H1 (cell line): ENCODE measurements at regions not wholly inside any gene's neighbourhood (a gene's known extent, or its start where the extent isn't known, plus 50 kb on each side); places are given as distances from the start of the nearest gene placed in this dataset.

ENCODE experiments used
- CTCF ChIA-PET: fragments of 300-600 bp; sonication (Branson Sonifier 250); formaldehyde crosslinking; loops from one replicate; lab custom pipeline; 2021; ENCODE audit not compliant: partially characterized antibody; lab: Charles Lee
- POLR2A ChIA-PET: fragments of 300-600 bp; sonication (Branson Sonifier 250); formaldehyde crosslinking; loops from one replicate; lab custom pipeline; 2021; ENCODE audit warnings: inconsistent platforms; ENCODE audit not compliant: partially characterized antibody; lab: Charles Lee
- DNase-seq, 2 experiments: peaks; one replicate each; pipeline versions ENCODE4 v3.0.0 to v3.0.0-alpha.2; 2010 to 2022; ENCODE audit warnings: low spot score in 2 of 2, low read depth in 1 of 2, mixed read lengths in 1 of 2
- FAIRE-seq: peaks from 2 replicates; lab custom pipeline; 2011; peaks lifted over from hg19 to GRCh38; lab: Jason Lieb, UNC
- H2AFZ ChIP-seq: 2 replicates; pipeline ENCODE4 v1.8.1; 2012; ENCODE audit warnings: low read length, inconsistent platforms
- H2AK5ac ChIP-seq: 2 replicates; pipeline ENCODE4 v1.6.1; 2013; ENCODE audit warnings: low read depth, low read length
- H2BK120ac ChIP-seq: replicated peaks from 2 replicates; pipeline ENCODE3; 2013; ENCODE audit warnings: low read depth, low read length, inconsistent platforms
- H2BK12ac ChIP-seq: 2 replicates; pipeline ENCODE4 v1.6.1; 2013; ENCODE audit warnings: low read depth, low read length
- H2BK15ac ChIP-seq: 2 replicates; pipeline ENCODE4 v1.6.1; 2013; ENCODE audit warnings: low read length
- H2BK20ac ChIP-seq: 2 replicates; pipeline ENCODE4 v1.6.1; 2013; ENCODE audit warnings: low read length
- H2BK5ac ChIP-seq: 2 replicates; pipeline ENCODE4 v1.6.1; 2013; ENCODE audit warnings: low read depth, low read length
- H3K14ac ChIP-seq: 2 replicates; pipeline ENCODE4 v1.6.1; 2013; ENCODE audit warnings: inconsistent platforms; ENCODE audit not compliant: insufficient read length
- H3K18ac ChIP-seq: 2 replicates; pipeline ENCODE4 v1.6.1; 2013; ENCODE audit warnings: low read length; ENCODE audit errors: extremely low read depth
- H3K23ac ChIP-seq: 2 replicates; pipeline ENCODE4 v1.6.1; 2013; ENCODE audit warnings: inconsistent platforms; ENCODE audit not compliant: insufficient read length
- H3K23me2 ChIP-seq: 2 replicates; pipeline ENCODE4 v1.6.1; 2013; ENCODE audit warnings: low read depth, low read length
- H3K27ac ChIP-seq: 2 replicates; pipeline ENCODE4 v1.6.1; 2011; ENCODE audit warnings: low read depth, low read length, inconsistent platforms
- H3K27me3 ChIP-seq, 4 experiments: replicated peaks in 1 of 4; 1 replicate in 1 of 4; 2 replicates in 3 of 4; pipeline versions ENCODE4 v1.6.1 to v1.8.1; 2011 to 2013; ENCODE audit warnings: low read length in 3 of 4, mild to moderate bottlenecking in 3 of 4, inconsistent platforms in 2 of 4, mixed read lengths in 2 of 4, moderate library complexity in 1 of 4; ENCODE audit not compliant: control insufficient read depth in 3 of 4, insufficient read depth in 3 of 4; ENCODE audit errors: extremely low read depth in 1 of 4
- H3K36me3 ChIP-seq, 4 experiments: 2 replicates each; pipeline versions ENCODE4 v1.6.1 to v1.8.1; 2011 to 2013; ENCODE audit warnings: mild to moderate bottlenecking in 4 of 4, low read length in 3 of 4, moderate library complexity in 2 of 4, control low read depth in 1 of 4, inconsistent platforms in 1 of 4; ENCODE audit not compliant: insufficient read depth in 4 of 4, control insufficient read depth in 2 of 4
- H3K4ac ChIP-seq: replicated peaks from 2 replicates; pipeline ENCODE3; 2013; ENCODE audit warnings: low read length, low read depth, mixed read lengths, inconsistent platforms; ENCODE audit not compliant: insufficient read length
- H3K4me1 ChIP-seq, 4 experiments: replicated peaks in 1 of 4; 1 replicate in 1 of 4; 2 replicates in 3 of 4; pipeline versions ENCODE4 v1.6.1 to v1.8.1; 2011 to 2013; ENCODE audit warnings: low read length in 3 of 4, inconsistent platforms in 2 of 4, mixed read lengths in 1 of 4; ENCODE audit not compliant: insufficient read depth in 4 of 4, control insufficient read depth in 3 of 4
- H3K4me2 ChIP-seq, 2 experiments: 2 replicates each; pipeline versions ENCODE4 v1.6.1 to v1.8.1; 2011 to 2013; ENCODE audit warnings: low read depth in 2 of 2, low read length in 2 of 2, control low read depth in 1 of 2, inconsistent platforms in 1 of 2, mild to moderate bottlenecking in 1 of 2; ENCODE audit not compliant: insufficient read depth in 1 of 2
- H3K4me3 ChIP-seq, 4 experiments: fragments of 200-600, 300-600 bp in 1 of 4; sonication (generic), shearing (Covaris generic), sonication (Bioruptor Twin) in 1 of 4; 2 replicates each; pipeline versions ENCODE4 v1.5.1 to v1.8.1; 2011 to 2016; ENCODE audit warnings: low read length in 4 of 4, low read depth in 3 of 4, control low read depth in 2 of 4, inconsistent platforms in 2 of 4, mild to moderate bottlenecking in 2 of 4, mixed read lengths in 1 of 4, moderate library complexity in 1 of 4; ENCODE audit not compliant: insufficient read depth in 2 of 4; ENCODE audit errors: extremely low read depth in 1 of 4
- H3K56ac ChIP-seq: replicated peaks from 2 replicates; pipeline ENCODE3; 2013; ENCODE audit warnings: low read depth, mild to moderate bottlenecking, mixed read lengths, low read length, inconsistent platforms; ENCODE audit not compliant: insufficient read length
- H3K79me1 ChIP-seq: 2 replicates; pipeline ENCODE4 v1.6.1; 2013; ENCODE audit warnings: low read depth, low read length, control low read depth
- H3K79me2 ChIP-seq, 2 experiments: 2 replicates each; pipeline versions ENCODE4 v1.6.1 to v1.8.1; 2012 to 2013; ENCODE audit warnings: low read length in 2 of 2, mild to moderate bottlenecking in 2 of 2, inconsistent platforms in 1 of 2; ENCODE audit not compliant: insufficient read depth in 2 of 2, control insufficient read depth in 1 of 2
- H3K9ac ChIP-seq, 4 experiments: replicated peaks in 1 of 4; 1 replicate in 1 of 4; 2 replicates in 3 of 4; pipeline versions ENCODE4 v1.6.1 to v1.8.1; 2011 to 2013; ENCODE audit warnings: low read depth in 3 of 4, low read length in 3 of 4, control low read depth in 2 of 4, mild to moderate bottlenecking in 2 of 4, moderate library complexity in 2 of 4, inconsistent platforms in 1 of 4; ENCODE audit errors: extremely low read depth in 1 of 4
- H3K9me3 ChIP-seq, 2 experiments: 2 replicates each; pipeline versions ENCODE4 v1.6.1 to v1.8.1; 2012 to 2013; ENCODE audit warnings: mild to moderate bottlenecking in 2 of 2, moderate library complexity in 2 of 2, control low read depth in 1 of 2, inconsistent platforms in 1 of 2, low read depth in 1 of 2, low read length in 1 of 2, mixed read lengths in 1 of 2; ENCODE audit not compliant: insufficient read depth in 2 of 2
- H4K20me1 ChIP-seq, 2 experiments: replicated peaks in 1 of 2; 2 replicates each; pipeline versions ENCODE3 to v1.8.1; 2011 to 2013; ENCODE audit warnings: inconsistent platforms in 2 of 2, low read length in 2 of 2, mild to moderate bottlenecking in 1 of 2; ENCODE audit not compliant: insufficient read depth in 2 of 2, control insufficient read depth in 1 of 2
- H4K5ac ChIP-seq: 2 replicates; pipeline ENCODE4 v1.6.1; 2013; ENCODE audit warnings: low read length, low read depth, mixed read lengths, inconsistent platforms; ENCODE audit not compliant: insufficient read length
- H4K8ac ChIP-seq: 2 replicates; pipeline ENCODE4 v1.8.0; 2013; ENCODE audit warnings: mild to moderate bottlenecking, moderate library complexity, low read length, inconsistent platforms; ENCODE audit not compliant: insufficient read depth; ENCODE audit errors: extremely low read depth
- H4K91ac ChIP-seq: replicated peaks from 2 replicates; pipeline ENCODE3; 2013; ENCODE audit warnings: low read length, mixed read lengths, inconsistent platforms; ENCODE audit not compliant: insufficient read length
- CTBP2 ChIP-seq: IDR thresholded peaks from 2 replicates; pipeline ENCODE4 v1.7.0; 2011; ENCODE audit warnings: borderline replicate concordance, mild to moderate bottlenecking, moderate library complexity, mixed read lengths, low read length; ENCODE audit not compliant: insufficient read depth, insufficient read length
- FOSL1 ChIP-seq: IDR thresholded peaks from 2 replicates; pipeline ENCODE4 v1.6.1; 2011; ENCODE audit warnings: mild to moderate bottlenecking, low read depth, low read length, moderate library complexity; ENCODE audit not compliant: insufficient read depth
- GABPA ChIP-seq: IDR thresholded peaks from 2 replicates; pipeline ENCODE4 v1.6.1; 2011; ENCODE audit warnings: mild to moderate bottlenecking, low read length, moderate library complexity, borderline replicate concordance; ENCODE audit not compliant: insufficient read depth
- KDM4A ChIP-seq: IDR thresholded peaks from one replicate; pipeline ENCODE4 v1.7.1; 2012; ENCODE audit warnings: low read depth, mild to moderate bottlenecking, moderate library complexity, low read length, inconsistent platforms; ENCODE audit not compliant: severe bottlenecking
- PHF8 ChIP-seq: fragments of 200-600 bp; sonication (generic); conservative IDR thresholded peaks from 2 replicates; pipeline ENCODE4 v1.7.1; 2012; ENCODE audit warnings: low read depth, mild to moderate bottlenecking, inconsistent platforms, low read length, moderate library complexity
- RBBP5 ChIP-seq: IDR thresholded peaks from 2 replicates; pipeline ENCODE4 v1.7.1; 2012; ENCODE audit warnings: low read depth, mild to moderate bottlenecking, inconsistent platforms, low read length, moderate library complexity, borderline replicate concordance
- RNF2 ChIP-seq: fragments of 200-900, 300-1000 bp; sonication (generic); IDR thresholded peaks from 2 replicates; pipeline ENCODE4 v1.7.1; 2016; ENCODE audit warnings: borderline replicate concordance, low read depth, mild to moderate bottlenecking, antibody characterized with exemption, low read length; ENCODE audit not compliant: poor library complexity, severe bottlenecking; ENCODE audit errors: missing control alignments
- SIRT6 ChIP-seq: IDR thresholded peaks from one replicate; pipeline ENCODE4 v1.7.1; 2012; ENCODE audit warnings: low read length, inconsistent platforms
- SP1 ChIP-seq: IDR thresholded peaks from 2 replicates; pipeline ENCODE4 v1.6.1; 2011; ENCODE audit warnings: low read depth, low read length
- WGBS, 2 experiments: shearing (Covaris generic) in 1 of 2; methylation state at CpG; one replicate each; pipeline versions ENCODE4 v1.1.6 to v1.1.7; 2013 to 2015; ENCODE audit warnings: low lambda C conversion rate in 2 of 2, mixed read lengths in 2 of 2, inconsistent platforms in 1 of 2, low coverage in 1 of 2, missing lambda C conversion rate in 1 of 2; ENCODE audit not compliant: insufficient replicate concordance in 2 of 2, insufficient coverage in 1 of 2, insufficient read length in 1 of 2; ENCODE audit errors: extremely low coverage in 1 of 2, missing lambda C conversion rate in 1 of 2; 5-methylcytosine and 5-hydroxymethylcytosine counted together
- TF ChIP-seq, protein P1 (sequence below): IDR thresholded peaks from 2 replicates; pipeline ENCODE4 v1.6.1; 2012; ENCODE audit warnings: inconsistent platforms
- TF ChIP-seq, protein P2 (sequence below): IDR thresholded peaks from 2 replicates; pipeline ENCODE4 v1.6.1; 2011; ENCODE audit warnings: low read length, improper control_type of control experiment

DNA sequence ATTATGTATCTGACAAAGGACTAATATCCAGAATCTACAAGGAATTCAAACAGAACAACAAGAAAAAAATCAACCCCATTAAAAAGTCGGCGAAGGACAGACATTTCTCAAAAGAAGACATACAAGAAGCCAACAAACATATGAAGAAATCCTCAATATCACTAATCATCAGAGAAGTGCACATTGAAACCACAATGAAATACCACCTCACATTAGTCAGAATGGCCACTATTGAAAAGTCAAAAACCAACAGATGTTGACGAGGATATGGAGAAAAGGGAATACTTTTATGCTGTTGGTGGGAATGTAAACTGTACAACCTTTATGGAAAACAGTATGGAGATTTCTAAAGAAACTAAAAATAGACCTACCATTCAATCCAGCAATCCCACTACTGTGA lies 233.1 kb upstream of the PLSCR5 start:
- Histone ChIP-seq H3K4me2 (no peak overlapping the region), H3K79me2 (no peaks in the 10 kb centered on the region), H3K9ac (no peak overlapping the region), H3K27me3 (no peaks in the 10 kb centered on the region), H2AK5ac (no peak overlapping the region), H3K14ac (no peak overlapping the region), H4K91ac (no peak overlapping the region), H2BK12ac (no peak overlapping the region), H3K4me1 (no peaks in the 10 kb centered on the region), H2AFZ (no peak overlapping the region), H3K4me3 (no peak overlapping the region), H3K79me1 (no peaks in the 10 kb centered on the region), H4K20me1 (no peaks in the 10 kb centered on the region), H3K9me3 (no peaks in the 10 kb centered on the region), H3K23ac (no peak overlapping the region), H3K56ac (no peak overlapping the region), H3K4ac (no peak overlapping the region), H3K27ac (no peak overlapping the region), H2BK120ac (no peak overlapping the region), H2BK20ac (no peak overlapping the region), H3K36me3 (no peaks in the 10 kb centered on the region), H4K8ac (no peak overlapping the region), H3K18ac (no peak overlapping the region), H2BK5ac (no peak overlapping the region), H3K23me2 (no peaks in the 10 kb centered on the region; the same call in 1 of the 2 replicates), H4K5ac (no peak overlapping the region), H2BK15ac (no peak overlapping the region)
- no peak for FAIRE-seq
- 89% methylated on average over 3 of the region's 3 CpGs; no CpG with 5 or more reads in 1 of the 2 experiments for WGBS, 2 experiments
- no peak for DNase-seq
- POLR2A ChIA-PET, result no interaction called here
- CTCF ChIA-PET, result no interaction called here
- no peak for TF ChIP-seq FOSL1
- TF ChIP-seq RBBP5, result no peak
- no peak for TF ChIP-seq SIRT6
- TF ChIP-seq CTBP2, result no peak
- TF ChIP-seq, protein P1, sequence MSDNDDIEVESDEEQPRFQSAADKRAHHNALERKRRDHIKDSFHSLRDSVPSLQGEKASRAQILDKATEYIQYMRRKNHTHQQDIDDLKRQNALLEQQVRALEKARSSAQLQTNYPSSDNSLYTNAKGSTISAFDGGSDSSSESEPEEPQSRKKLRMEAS, result no peak
- TF ChIP-seq SP1, result no peak
- no peak for TF ChIP-seq KDM4A
- no peak for TF ChIP-seq RNF2
- TF ChIP-seq, protein P2, sequence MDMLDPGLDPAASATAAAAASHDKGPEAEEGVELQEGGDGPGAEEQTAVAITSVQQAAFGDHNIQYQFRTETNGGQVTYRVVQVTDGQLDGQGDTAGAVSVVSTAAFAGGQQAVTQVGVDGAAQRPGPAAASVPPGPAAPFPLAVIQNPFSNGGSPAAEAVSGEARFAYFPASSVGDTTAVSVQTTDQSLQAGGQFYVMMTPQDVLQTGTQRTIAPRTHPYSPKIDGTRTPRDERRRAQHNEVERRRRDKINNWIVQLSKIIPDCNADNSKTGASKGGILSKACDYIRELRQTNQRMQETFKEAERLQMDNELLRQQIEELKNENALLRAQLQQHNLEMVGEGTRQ, result no peak
- no peak for TF ChIP-seq GABPA
- no peak for TF ChIP-seq PHF8
